Liver (tissue), 8 donors: ENCODE measurements at regions not wholly inside any gene's neighbourhood (a gene's known extent, or its start where the extent isn't known, plus 50 kb on each side); places are given as distances from the start of the nearest gene placed in this dataset.

Source experiments
- DNase-seq: peaks from one replicate; pipeline ENCODE4 v3.0.0-alpha.2; 2017; ENCODE audit warnings: low spot score
- H3K27ac ChIP-seq, 2 donors: one replicate each; pipeline ENCODE4 v1.7.0; 2013; ENCODE audit warnings: inconsistent platforms in 2 of 2, low read length in 2 of 2, control low read depth in 1 of 2, low read depth in 1 of 2, mild to moderate bottlenecking in 1 of 2
- H3K27me3 ChIP-seq, 4 donors: one replicate each; pipeline versions ENCODE4 v1.6.1 to v1.7.0; 2013; ENCODE audit warnings: low read length in 3 of 4, inconsistent platforms in 1 of 4, mild to moderate bottlenecking in 1 of 4, moderate library complexity in 1 of 4; ENCODE audit not compliant: control insufficient read depth in 4 of 4, insufficient read depth in 4 of 4
- H3K36me3 ChIP-seq, 4 donors: one replicate each; pipeline versions ENCODE4 v1.6.1 to v1.7.0; 2013; ENCODE audit warnings: low read length in 3 of 4, mild to moderate bottlenecking in 3 of 4, low read depth in 1 of 4, moderate library complexity in 1 of 4; ENCODE audit not compliant: control insufficient read depth in 4 of 4, insufficient read depth in 3 of 4
- H3K4me1 ChIP-seq, 4 donors: one replicate each; pipeline versions ENCODE4 v1.6.1 to v1.7.0; 2013; ENCODE audit warnings: low read length in 3 of 4, mild to moderate bottlenecking in 3 of 4, moderate library complexity in 1 of 4; ENCODE audit not compliant: control insufficient read depth in 4 of 4, insufficient read depth in 4 of 4
- H3K4me3 ChIP-seq, 3 donors: one replicate each; pipeline versions ENCODE4 v1.6.1 to v1.7.0; 2013; ENCODE audit warnings: low read length in 3 of 3, control low read depth in 1 of 3, low read depth in 1 of 3, mild to moderate bottlenecking in 1 of 3
- H3K9ac ChIP-seq, 2 donors: one replicate each; pipeline ENCODE4 v1.7.0; 2013; ENCODE audit warnings: low read length in 2 of 2, mild to moderate bottlenecking in 2 of 2, moderate library complexity in 2 of 2, control low read depth in 1 of 2, low read depth in 1 of 2
- H3K9me3 ChIP-seq, 4 donors: one replicate each; pipeline versions ENCODE4 v1.6.1 to v1.7.0; 2013; ENCODE audit warnings: low read length in 3 of 4; ENCODE audit not compliant: control insufficient read depth in 4 of 4
- ATF3 ChIP-seq: IDR thresholded peaks from 2 replicates; pipeline ENCODE4 v1.6.1; 2016; ENCODE audit warnings: antibody characterized with exemption
- CTCF ChIP-seq: fragments of 150-350 bp; IDR thresholded peaks from 2 replicates; pipeline ENCODE4 v1.5.1; 2017; ENCODE audit warnings: improper control_type of control experiment, low read depth, low read length; ENCODE audit not compliant: missing input control
- EGR1 ChIP-seq, 2 donors: IDR thresholded peaks; 2 replicates each; pipeline ENCODE4 v1.6.1; 2016 to 2018; ENCODE audit warnings: antibody characterized with exemption in 2 of 2, low read depth in 2 of 2
- FOXA1 ChIP-seq: IDR thresholded peaks from 2 replicates; pipeline ENCODE4 v1.6.1; 2016; ENCODE audit warnings: antibody characterized with exemption
- FOXA2 ChIP-seq: IDR thresholded peaks from 2 replicates; pipeline ENCODE4 v1.6.1; 2016; ENCODE audit warnings: antibody characterized with exemption
- GABPA ChIP-seq, 2 donors: IDR thresholded peaks in 1 of 2; conservative IDR thresholded peaks in 1 of 2; 2 replicates each; pipeline ENCODE4 v1.6.1; 2016; ENCODE audit warnings: antibody characterized with exemption in 2 of 2, mild to moderate bottlenecking in 1 of 2, moderate library complexity in 1 of 2
- HNF4A ChIP-seq, 2 donors: conservative IDR thresholded peaks; 2 replicates each; pipeline ENCODE4 v1.6.1; 2016; ENCODE audit warnings: antibody characterized with exemption in 2 of 2, mild to moderate bottlenecking in 2 of 2
- HNF4G ChIP-seq: IDR thresholded peaks from 2 replicates; pipeline ENCODE4 v1.6.1; 2016; ENCODE audit warnings: antibody characterized with exemption
- JUND ChIP-seq, 2 donors: IDR thresholded peaks; 2 replicates each; pipeline ENCODE4 v1.6.1; 2016; ENCODE audit warnings: antibody characterized with exemption in 2 of 2
- MAX ChIP-seq: IDR thresholded peaks from 2 replicates; pipeline ENCODE4 v1.6.1; 2016; ENCODE audit warnings: antibody characterized with exemption
- NR2F2 ChIP-seq: IDR thresholded peaks from 2 replicates; pipeline ENCODE4 v1.6.1; 2016; ENCODE audit warnings: antibody characterized with exemption
- REST ChIP-seq: IDR thresholded peaks from 2 replicates; pipeline ENCODE4 v1.6.1; 2016; ENCODE audit warnings: antibody characterized with exemption, mild to moderate bottlenecking
- RXRA ChIP-seq, 2 donors: IDR thresholded peaks; 2 replicates each; pipeline ENCODE4 v1.6.1; 2017 to 2018; ENCODE audit warnings: antibody characterized with exemption in 2 of 2, mild to moderate bottlenecking in 1 of 2
- SP1 ChIP-seq: IDR thresholded peaks from 2 replicates; pipeline ENCODE4 v1.6.1; 2018; ENCODE audit warnings: antibody characterized with exemption, mild to moderate bottlenecking
- TAF1 ChIP-seq: conservative IDR thresholded peaks from 2 replicates; pipeline ENCODE4 v1.6.1; 2016; ENCODE audit warnings: antibody characterized with exemption, mild to moderate bottlenecking
- YY1 ChIP-seq: IDR thresholded peaks from 2 replicates; pipeline ENCODE4 v1.6.1; 2016; ENCODE audit warnings: antibody characterized with exemption, mild to moderate bottlenecking
- ZBTB33 ChIP-seq: IDR thresholded peaks from 2 replicates; pipeline ENCODE4 v1.6.1; 2016; ENCODE audit warnings: antibody characterized with exemption
- WGBS: extraction: QIAGEN DNeasy Blood & Tissue Kit; methylation state at CpG from one replicate; pipeline ENCODE4 v1.1.7; 2013; 5-methylcytosine and 5-hydroxymethylcytosine counted together
- donor health status: healthy.
- donor health status: healthy.
- donor health status: healthy.
- donor health status: healthy.
- donor health status: healthy.

- no peaks in the 10 kb centered on the region for H3K4me1 ChIP-seq
- H3K4me3 ChIP-seq = no peak overlapping the region
- no peaks in the 10 kb centered on the region for H3K27me3 ChIP-seq
- H3K27ac ChIP-seq = no peak overlapping the region
- WGBS = 76% methylated on average over 7 of the region's 7 CpGs
- DNase-seq = no peak
- H3K9me3 ChIP-seq = peaks cover 0 to 1% (median 0%) of the 10 kb centered on the region in 4 donors
- TF ChIP-seq FOXA1 = no peak
- no peak for TF ChIP-seq EGR1 (IDR thresholded peaks at IDR 0.05; ENCODE audit: low read depth in 2 of 2)
- TF ChIP-seq HNF4A (conservative IDR thresholded peaks at IDR 0.05) = no peak
- TF ChIP-seq ATF3 = no peak
- TF ChIP-seq HNF4G = no peak
- no peak for TF ChIP-seq CTCF
- no peak for TF ChIP-seq ZBTB33
- no peak for TF ChIP-seq SP1
- TF ChIP-seq FOXA2 = no peak
- TF ChIP-seq MAX = no peak
- no peak for TF ChIP-seq TAF1
- TF ChIP-seq GABPA (IDR thresholded peaks at IDR 0.05 in 1 of 2, conservative IDR thresholded peaks at IDR 0.05 in 1 of 2) = no peak
- TF ChIP-seq REST = no peak
- no peaks in the 10 kb centered on the region for H3K36me3 ChIP-seq
- no peak overlapping the region for H3K9ac ChIP-seq
These were observed 266.3 kb downstream of the TLR4 start for GRCh38 chr9:117970276-117971050.

GRCh38 chr9:117974108-117974507, 269.9 kb downstream of the TLR4 start:
- Histone ChIP-seq H3K9me3 (peaks cover 0 to 1% (median 0%) of the 10 kb centered on the region in 4 donors), H3K9ac (no peak overlapping the region), H3K36me3 (no peaks in the 10 kb centered on the region), H3K4me1 (no peaks in the 10 kb centered on the region), H3K27ac (no peak overlapping the region), H3K4me3 (no peak overlapping the region), H3K27me3 (no peaks in the 10 kb centered on the region)
- no peak for DNase-seq
- WGBS = 46% methylated on average over 3 of the region's 3 CpGs
- TF ChIP-seq ATF3 (no peak), FOXA1 (no peak), SP1 (no peak), GABPA (IDR thresholded peaks at IDR 0.05 in 1 of 2, conservative IDR thresholded peaks at IDR 0.05 in 1 of 2) (no peak), ZBTB33 (no peak), TAF1 (no peak), MAX (no peak), YY1 (no peak), RXRA (IDR thresholded peaks at IDR 0.05) (no peak), HNF4A (conservative IDR thresholded peaks at IDR 0.05) (no peak), NR2F2 (no peak), JUND (IDR thresholded peaks at IDR 0.05) (no peak), CTCF (no peak), HNF4G (no peak)
